GM23338 (cell line): ENCODE measurements at regions not wholly inside any gene's neighbourhood (a gene's known extent, or its start where the extent isn't known, plus 50 kb on each side); places are given as distances from the start of the nearest gene placed in this dataset.

Source experiments
- ATAC-seq: fragments of 200-7000 bp; cut with Tn5 transposase; 3 replicates; pipeline ENCODE4 v1.9.1; 2020
- DNase-seq: peaks from one replicate; pipeline ENCODE4 v3.0.0-alpha.2; 2015; ENCODE audit warnings: low spot score
- H2AFZ ChIP-seq: fragments of 200-600 bp; sonication (generic); 2 replicates; pipeline ENCODE4 v1.8.0; 2016; ENCODE audit warnings: antibody characterized with exemption, mild to moderate bottlenecking, moderate library complexity
- H3F3A ChIP-seq: fragments of 200-600 bp; sonication (generic); replicated peaks from 2 replicates; pipeline ENCODE4 v1.8.0; 2017; ENCODE audit warnings: antibody characterized with exemption, mixed run types, low read depth
- H3K27ac ChIP-seq: fragments of 200-600 bp; sonication (generic); 2 replicates; pipeline ENCODE4 v1.6.1; 2016; ENCODE audit warnings: low read depth
- H3K27me3 ChIP-seq: fragments of 200-600 bp; sonication (generic); 2 replicates; pipeline ENCODE4 v1.8.0; 2016; ENCODE audit warnings: mild to moderate bottlenecking, mixed run types, moderate library complexity; ENCODE audit not compliant: insufficient read depth
- H3K36me3 ChIP-seq: fragments of 200-600 bp; sonication (generic); 2 replicates; pipeline ENCODE4 v1.8.0; 2016; ENCODE audit warnings: mild to moderate bottlenecking; ENCODE audit not compliant: insufficient read depth
- H3K4me1 ChIP-seq: fragments of 200-600 bp; sonication (generic); 2 replicates; pipeline ENCODE4 v1.8.0; 2016; ENCODE audit warnings: mild to moderate bottlenecking, moderate library complexity; ENCODE audit not compliant: insufficient read depth
- H3K4me2 ChIP-seq: fragments of 200-600 bp; sonication (generic); 2 replicates; pipeline ENCODE4 v1.7.1; 2017; ENCODE audit warnings: mixed run types
- H3K4me3 ChIP-seq: fragments of 200-600 bp; sonication (generic); 2 replicates; pipeline ENCODE4 v1.6.1; 2016; ENCODE audit warnings: mixed run types
- H3K79me2 ChIP-seq: fragments of 200-600 bp; sonication (generic); replicated peaks from 2 replicates; pipeline ENCODE4 v1.8.0; 2017; ENCODE audit warnings: mild to moderate bottlenecking; ENCODE audit not compliant: insufficient read depth
- H3K9me2 ChIP-seq: fragments of 200-600 bp; sonication (generic); 2 replicates; pipeline ENCODE4 v1.8.0; 2017; ENCODE audit not compliant: insufficient read depth
- H4K20me1 ChIP-seq: fragments of 200-600 bp; sonication (generic); replicated peaks from 2 replicates; pipeline ENCODE4 v1.8.0; 2017; ENCODE audit warnings: mild to moderate bottlenecking; ENCODE audit not compliant: insufficient read depth
- H3K27ac Mint-ChIP-seq: 2 replicates; pipeline ENCODE4 v1.8.0; 2020; ENCODE audit warnings: inconsistent platforms, mild to moderate bottlenecking, moderate library complexity, mixed read lengths
- H3K27me3 Mint-ChIP-seq: 3 replicates; pipeline ENCODE4 v1.8.0; 2022; ENCODE audit warnings: low read depth, mild to moderate bottlenecking, moderate library complexity, mixed read lengths, inconsistent platforms; ENCODE audit not compliant: insufficient read depth, poor library complexity
- H3K36me3 Mint-ChIP-seq: 3 replicates; pipeline ENCODE4 v1.8.0; 2021; ENCODE audit warnings: low read depth, mild to moderate bottlenecking, inconsistent platforms, moderate library complexity, mixed read lengths
- H3K4me1 Mint-ChIP-seq: 3 replicates; pipeline ENCODE4 v1.8.0; 2020; ENCODE audit warnings: mild to moderate bottlenecking, inconsistent platforms, mixed read lengths
- H3K4me3 Mint-ChIP-seq: 3 replicates; pipeline ENCODE4 v1.8.0; 2021; ENCODE audit warnings: moderate library complexity, mild to moderate bottlenecking, inconsistent platforms, mixed read lengths
- H3K9me3 Mint-ChIP-seq: 3 replicates; pipeline ENCODE4 v1.8.0; 2020; ENCODE audit warnings: moderate library complexity, mild to moderate bottlenecking, inconsistent platforms, mixed read lengths
- CREB1 ChIP-seq: fragments of 250-450 bp; sonication (Bioruptor Pico); IDR thresholded peaks from 2 replicates; pipeline ENCODE4 v1.5.0; 2020; ENCODE audit warnings: low read depth, mild to moderate bottlenecking, moderate library complexity
- EZH2 ChIP-seq: fragments of 200-600 bp; sonication (generic); IDR thresholded peaks from one replicate; pipeline ENCODE4 v1.8.0; 2017; ENCODE audit warnings: antibody characterized with exemption, mild to moderate bottlenecking, low read depth; ENCODE audit not compliant: unreplicated experiment
- EZH2phosphoT487 ChIP-seq: fragments of 200-600 bp; sonication (generic); IDR thresholded peaks from one replicate; pipeline ENCODE4 v1.8.1; 2018; ENCODE audit warnings: antibody characterized with exemption; ENCODE audit not compliant: unreplicated experiment
- JUNB ChIP-seq: IDR thresholded peaks from one replicate; pipeline ENCODE4 v1.6.1; 2016; ENCODE audit warnings: antibody characterized with exemption; ENCODE audit not compliant: unreplicated experiment
- NANOG ChIP-seq: IDR thresholded peaks from 2 replicates; pipeline ENCODE4 v1.6.1; 2016; ENCODE audit warnings: antibody characterized with exemption, borderline replicate concordance
- POLR2AphosphoS5 ChIP-seq: IDR thresholded peaks from 2 replicates; pipeline ENCODE4 v1.6.1; 2016; ENCODE audit warnings: antibody characterized with exemption, low read depth
- STAT1 ChIP-seq: IDR thresholded peaks from one replicate; pipeline ENCODE4 v1.6.1; 2016; ENCODE audit warnings: antibody characterized with exemption; ENCODE audit not compliant: unreplicated experiment
- ZNF114 ChIP-seq: fragments of 250-450 bp; sonication (Bioruptor Pico); IDR thresholded peaks from 2 replicates; pipeline ENCODE4 v1.5.0; 2020; ENCODE audit warnings: mild to moderate bottlenecking, moderate library complexity
- TF ChIP-seq, protein P1 (sequence below), 2 experiments: fragments of 200-600 bp in 1 of 2; sonication (generic) in 1 of 2; conservative IDR thresholded peaks; 2 replicates each; pipeline versions ENCODE4 v1.5.1 to v1.6.1; 2016 to 2017; ENCODE audit warnings: antibody characterized with exemption in 2 of 2, low read depth in 2 of 2, mild to moderate bottlenecking in 2 of 2, moderate library complexity in 1 of 2
- TF ChIP-seq, protein P2 (sequence below): IDR thresholded peaks from one replicate; pipeline ENCODE4 v1.6.1; 2018; ENCODE audit warnings: antibody characterized with exemption; ENCODE audit not compliant: unreplicated experiment
- TF ChIP-seq, protein P3 (sequence below): IDR thresholded peaks from 2 replicates; pipeline ENCODE4 v1.6.1; 2016; ENCODE audit warnings: antibody characterized with exemption

DNA sequence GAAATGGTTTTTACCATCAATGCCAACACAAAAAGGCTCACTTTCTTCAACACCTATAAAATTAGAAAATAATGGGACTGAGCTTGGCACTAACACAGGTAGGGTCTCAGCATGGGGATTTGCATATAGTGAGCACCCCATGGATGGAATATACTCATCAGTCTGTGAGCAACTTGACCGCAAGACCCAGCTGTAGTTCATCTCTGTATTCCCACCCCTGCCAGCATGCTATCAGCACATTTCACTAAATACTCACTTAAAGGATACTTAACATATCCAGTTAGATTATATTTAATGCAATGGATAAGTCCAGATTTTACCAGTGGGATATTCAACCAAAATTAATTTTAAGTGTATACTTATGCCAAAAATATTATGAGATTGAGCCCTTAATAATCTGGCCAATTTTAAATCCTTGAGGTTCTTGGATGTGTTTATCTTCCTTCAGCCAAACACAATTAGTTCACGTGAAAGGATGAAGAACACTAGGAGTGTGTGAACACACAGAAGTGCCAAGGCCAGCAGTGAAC is 66.7 kb downstream of the C16orf95 start (continued):
- TF ChIP-seq, protein P1, sequence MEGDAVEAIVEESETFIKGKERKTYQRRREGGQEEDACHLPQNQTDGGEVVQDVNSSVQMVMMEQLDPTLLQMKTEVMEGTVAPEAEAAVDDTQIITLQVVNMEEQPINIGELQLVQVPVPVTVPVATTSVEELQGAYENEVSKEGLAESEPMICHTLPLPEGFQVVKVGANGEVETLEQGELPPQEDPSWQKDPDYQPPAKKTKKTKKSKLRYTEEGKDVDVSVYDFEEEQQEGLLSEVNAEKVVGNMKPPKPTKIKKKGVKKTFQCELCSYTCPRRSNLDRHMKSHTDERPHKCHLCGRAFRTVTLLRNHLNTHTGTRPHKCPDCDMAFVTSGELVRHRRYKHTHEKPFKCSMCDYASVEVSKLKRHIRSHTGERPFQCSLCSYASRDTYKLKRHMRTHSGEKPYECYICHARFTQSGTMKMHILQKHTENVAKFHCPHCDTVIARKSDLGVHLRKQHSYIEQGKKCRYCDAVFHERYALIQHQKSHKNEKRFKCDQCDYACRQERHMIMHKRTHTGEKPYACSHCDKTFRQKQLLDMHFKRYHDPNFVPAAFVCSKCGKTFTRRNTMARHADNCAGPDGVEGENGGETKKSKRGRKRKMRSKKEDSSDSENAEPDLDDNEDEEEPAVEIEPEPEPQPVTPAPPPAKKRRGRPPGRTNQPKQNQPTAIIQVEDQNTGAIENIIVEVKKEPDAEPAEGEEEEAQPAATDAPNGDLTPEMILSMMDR (conservative IDR thresholded peaks at IDR 0.05; ENCODE audit: low read depth in 2 of 2), result no peak
- TF ChIP-seq EZH2 (no peak), CREB1 (CRISPR knock-in tag) (no peak), STAT1 (no peak), EZH2phosphoT487 (no peak), ZNF114 (CRISPR knock-in tag) (no peak), JUNB (no peak), NANOG (no peak)
- TF ChIP-seq, protein P2, sequence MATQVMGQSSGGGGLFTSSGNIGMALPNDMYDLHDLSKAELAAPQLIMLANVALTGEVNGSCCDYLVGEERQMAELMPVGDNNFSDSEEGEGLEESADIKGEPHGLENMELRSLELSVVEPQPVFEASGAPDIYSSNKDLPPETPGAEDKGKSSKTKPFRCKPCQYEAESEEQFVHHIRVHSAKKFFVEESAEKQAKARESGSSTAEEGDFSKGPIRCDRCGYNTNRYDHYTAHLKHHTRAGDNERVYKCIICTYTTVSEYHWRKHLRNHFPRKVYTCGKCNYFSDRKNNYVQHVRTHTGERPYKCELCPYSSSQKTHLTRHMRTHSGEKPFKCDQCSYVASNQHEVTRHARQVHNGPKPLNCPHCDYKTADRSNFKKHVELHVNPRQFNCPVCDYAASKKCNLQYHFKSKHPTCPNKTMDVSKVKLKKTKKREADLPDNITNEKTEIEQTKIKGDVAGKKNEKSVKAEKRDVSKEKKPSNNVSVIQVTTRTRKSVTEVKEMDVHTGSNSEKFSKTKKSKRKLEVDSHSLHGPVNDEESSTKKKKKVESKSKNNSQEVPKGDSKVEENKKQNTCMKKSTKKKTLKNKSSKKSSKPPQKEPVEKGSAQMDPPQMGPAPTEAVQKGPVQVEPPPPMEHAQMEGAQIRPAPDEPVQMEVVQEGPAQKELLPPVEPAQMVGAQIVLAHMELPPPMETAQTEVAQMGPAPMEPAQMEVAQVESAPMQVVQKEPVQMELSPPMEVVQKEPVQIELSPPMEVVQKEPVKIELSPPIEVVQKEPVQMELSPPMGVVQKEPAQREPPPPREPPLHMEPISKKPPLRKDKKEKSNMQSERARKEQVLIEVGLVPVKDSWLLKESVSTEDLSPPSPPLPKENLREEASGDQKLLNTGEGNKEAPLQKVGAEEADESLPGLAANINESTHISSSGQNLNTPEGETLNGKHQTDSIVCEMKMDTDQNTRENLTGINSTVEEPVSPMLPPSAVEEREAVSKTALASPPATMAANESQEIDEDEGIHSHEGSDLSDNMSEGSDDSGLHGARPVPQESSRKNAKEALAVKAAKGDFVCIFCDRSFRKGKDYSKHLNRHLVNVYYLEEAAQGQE, result no peak
- TF ChIP-seq, protein P3, sequence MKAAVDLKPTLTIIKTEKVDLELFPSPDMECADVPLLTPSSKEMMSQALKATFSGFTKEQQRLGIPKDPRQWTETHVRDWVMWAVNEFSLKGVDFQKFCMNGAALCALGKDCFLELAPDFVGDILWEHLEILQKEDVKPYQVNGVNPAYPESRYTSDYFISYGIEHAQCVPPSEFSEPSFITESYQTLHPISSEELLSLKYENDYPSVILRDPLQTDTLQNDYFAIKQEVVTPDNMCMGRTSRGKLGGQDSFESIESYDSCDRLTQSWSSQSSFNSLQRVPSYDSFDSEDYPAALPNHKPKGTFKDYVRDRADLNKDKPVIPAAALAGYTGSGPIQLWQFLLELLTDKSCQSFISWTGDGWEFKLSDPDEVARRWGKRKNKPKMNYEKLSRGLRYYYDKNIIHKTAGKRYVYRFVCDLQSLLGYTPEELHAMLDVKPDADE, result no peak

DNA sequence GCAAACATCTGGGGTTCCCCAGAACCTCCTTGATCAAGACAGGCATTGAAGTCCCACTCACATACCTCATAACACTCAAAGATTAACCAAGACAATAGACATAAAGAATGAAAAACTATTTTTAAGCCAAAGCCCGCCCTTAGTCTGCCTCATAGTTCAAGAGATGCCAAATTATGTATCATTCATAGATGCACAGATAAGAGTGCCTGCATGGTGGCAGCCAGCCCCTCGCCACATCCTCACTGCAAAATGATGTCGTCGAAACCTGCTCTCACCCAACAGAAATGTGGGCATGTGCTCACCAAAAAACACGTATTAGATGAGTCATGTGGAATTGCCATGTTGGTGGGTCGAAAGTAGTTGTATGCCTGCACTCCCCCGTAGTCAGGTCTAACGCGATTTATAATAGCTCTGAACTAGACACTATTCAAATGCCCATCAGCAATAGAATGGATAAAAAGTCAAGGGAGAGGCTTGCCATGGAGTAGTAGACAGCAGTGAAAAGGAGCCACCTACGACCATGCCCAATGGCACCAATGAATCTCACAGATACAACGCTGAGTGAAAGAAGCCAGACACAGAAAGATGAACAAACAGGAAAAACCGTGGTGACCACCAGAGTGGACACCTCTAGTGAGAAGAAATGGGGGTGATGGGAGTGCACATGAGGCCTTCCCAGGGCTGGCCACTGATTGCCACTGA is 64.8 kb downstream of the C16orf95 start:
- H2AFZ ChIP-seq, result no peak overlapping the region
- DNase-seq (no peak), ATAC-seq (no peak)
- no peaks in the 10 kb centered on the region for H3K9me3 Mint-ChIP-seq
- no peaks in the 10 kb centered on the region for H3F3A ChIP-seq
- peaks cover 8% of the 10 kb centered on the region for H3K27me3 Mint-ChIP-seq
- H3K4me2 ChIP-seq, result no peak overlapping the region
- no peaks in the 10 kb centered on the region for H3K4me1 ChIP-seq
- H3K27ac Mint-ChIP-seq, result no peak overlapping the region
- H3K27me3 ChIP-seq, result no peaks in the 10 kb centered on the region
- H3K36me3 Mint-ChIP-seq, result no peaks in the 10 kb centered on the region
- H3K36me3 ChIP-seq, result no peaks in the 10 kb centered on the region
- no peak overlapping the region for H3K4me3 Mint-ChIP-seq
- H3K27ac ChIP-seq, result no peak overlapping the region
- H3K4me1 Mint-ChIP-seq, result no peaks in the 10 kb centered on the region
- H3K79me2 ChIP-seq, result no peaks in the 10 kb centered on the region
- no peaks in the 10 kb centered on the region for H3K9me2 ChIP-seq
- no peak overlapping the region for H3K4me3 ChIP-seq
- no peaks in the 10 kb centered on the region for H4K20me1 ChIP-seq
- TF ChIP-seq, protein P1 (conservative IDR thresholded peaks at IDR 0.05; ENCODE audit: low read depth in 2 of 2), result no peak
- TF ChIP-seq EZH2 (no peak), EZH2phosphoT487 (no peak), POLR2AphosphoS5 (no peak), JUNB (no peak), NANOG (no peak), ZNF114 (CRISPR knock-in tag) (no peak), CREB1 (CRISPR knock-in tag) (no peak)
- TF ChIP-seq, protein P2, result no peak
- TF ChIP-seq, protein P3, result no peak
